ENCODE measurements at regions not wholly inside any gene's neighbourhood (a gene's known extent, or its start where the extent isn't known, plus 50 kb on each side); places are given as distances from the start of the nearest gene placed in this dataset.
"Not testable (repeated sequence)": the region's sequence is repeated elsewhere in the genome, so short reads cannot be mapped to it uniquely, and the experiment has no call there.

DNA sequence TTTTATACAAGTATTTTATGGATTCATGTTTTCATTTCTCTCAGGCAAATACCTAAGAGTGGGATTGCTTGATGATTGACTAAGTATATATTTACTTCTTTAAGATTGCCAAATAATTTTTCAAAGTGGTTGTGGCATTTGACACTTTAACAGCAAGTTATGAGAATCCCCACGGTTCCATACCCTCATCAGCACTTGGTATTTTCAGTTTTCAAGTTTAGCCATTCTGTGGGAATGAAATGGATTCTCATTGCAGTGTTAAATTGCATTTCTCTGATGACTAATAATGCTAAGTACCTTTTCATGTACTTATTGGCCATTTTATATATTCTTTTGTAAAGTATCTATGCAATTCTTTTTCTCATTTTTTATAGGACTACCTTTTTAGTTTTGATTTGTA lies 301.5 kb upstream of the DIO3 start:
- DNase-seq (ENCODE audit: low read depth, low spot score) = no peak

DNA sequence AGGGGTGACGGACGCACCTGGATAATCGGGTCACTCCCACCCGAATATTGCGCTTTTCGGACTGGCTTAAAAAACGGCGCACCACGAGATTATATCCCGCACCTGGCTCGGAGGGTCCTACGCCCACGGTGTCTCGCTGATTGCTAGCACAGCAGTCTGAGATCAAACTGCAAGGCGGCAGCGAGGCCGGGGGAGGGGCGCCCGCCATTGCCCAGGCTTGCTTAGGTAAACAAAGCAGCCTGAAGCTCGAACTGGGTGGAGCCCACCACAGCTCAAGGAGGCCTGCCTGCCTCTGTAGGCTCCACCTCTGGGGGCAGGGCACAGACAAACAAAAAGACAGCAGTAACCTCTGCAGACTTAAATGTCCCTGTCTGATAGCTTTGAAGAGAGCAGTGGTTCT lies 294.9 kb upstream of the DIO3 start:
- not testable (repeated sequence) for DNase-seq (ENCODE audit: low read depth, low spot score)

DNA sequence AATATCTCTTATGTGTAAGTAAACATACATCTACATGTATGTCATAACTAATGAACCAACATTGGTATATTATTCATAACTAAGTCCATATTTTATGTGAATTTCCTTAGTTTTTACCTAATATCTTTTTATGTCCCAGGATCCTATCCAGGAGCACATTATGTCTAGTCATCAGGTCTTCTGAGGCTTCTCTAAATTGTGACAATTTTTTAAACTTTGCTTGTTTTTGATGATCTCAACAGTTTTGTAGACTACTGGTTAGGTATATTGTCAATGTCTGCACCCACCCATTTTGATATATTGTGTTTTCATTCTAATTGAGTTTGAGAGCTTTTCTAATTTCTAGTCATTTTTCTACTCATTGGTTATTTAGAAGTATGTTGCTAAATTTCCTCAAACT lies 288.2 kb upstream of the DIO3 start:
- DNase-seq (ENCODE audit: low read depth, low spot score) = no peak

DNA sequence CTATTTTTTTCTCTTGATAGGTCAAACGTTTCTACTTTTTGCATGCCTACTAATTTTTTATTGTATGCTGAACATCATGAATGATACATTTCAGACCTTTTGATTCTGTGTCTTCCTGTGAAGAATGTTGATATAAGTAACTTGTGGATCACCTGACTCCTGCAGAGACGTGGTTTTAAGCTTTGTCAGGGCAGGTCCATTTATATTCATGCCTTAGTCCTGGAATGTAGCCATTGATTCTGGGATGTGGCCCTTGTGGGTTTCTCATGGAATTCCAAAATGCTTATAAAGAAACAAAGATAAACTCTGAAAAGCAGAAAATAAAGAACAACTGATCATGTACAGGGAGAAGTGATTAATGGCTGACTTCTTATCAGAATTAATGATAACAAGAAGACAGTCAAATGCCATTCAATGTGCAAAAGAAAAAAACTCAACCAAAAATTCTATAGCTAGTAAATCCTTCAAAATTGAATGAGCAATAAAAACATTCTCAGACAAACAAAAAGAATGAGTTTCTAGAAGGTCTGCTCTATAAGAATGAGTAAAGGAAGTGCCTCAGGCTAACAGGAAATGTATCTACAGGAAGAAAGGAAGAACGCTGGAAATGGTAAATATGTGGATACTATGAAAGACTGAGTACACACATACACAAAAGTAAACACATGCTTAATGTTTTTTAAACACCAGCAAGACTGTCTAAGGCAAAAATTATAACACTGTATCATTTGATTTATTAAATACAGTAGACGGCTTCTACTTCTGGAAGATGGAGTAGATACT lies 284.8 kb upstream of the DIO3 start:
- DNase-seq (ENCODE audit: low read depth, low spot score) = no peak

DNA sequence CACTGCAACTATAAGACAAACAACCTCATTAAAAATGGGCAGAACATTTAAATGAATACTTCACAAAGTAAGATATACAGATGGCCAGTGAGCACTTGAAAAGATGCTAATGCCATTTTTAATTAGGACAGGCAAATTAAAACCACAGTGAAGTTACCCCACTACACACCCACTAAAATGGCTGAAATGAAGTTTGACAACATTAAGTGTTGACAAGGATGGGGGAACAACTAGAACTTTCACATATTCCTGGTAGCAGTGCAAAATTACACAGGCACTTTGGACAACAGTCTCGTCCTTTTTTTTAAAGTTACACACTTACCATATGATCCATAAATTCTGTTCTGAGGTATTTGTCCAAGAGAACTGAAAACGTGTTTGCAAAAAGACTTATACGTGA lies 278.9 kb upstream of the DIO3 start:
- no peak for DNase-seq (ENCODE audit: low read depth, low spot score)

DNA sequence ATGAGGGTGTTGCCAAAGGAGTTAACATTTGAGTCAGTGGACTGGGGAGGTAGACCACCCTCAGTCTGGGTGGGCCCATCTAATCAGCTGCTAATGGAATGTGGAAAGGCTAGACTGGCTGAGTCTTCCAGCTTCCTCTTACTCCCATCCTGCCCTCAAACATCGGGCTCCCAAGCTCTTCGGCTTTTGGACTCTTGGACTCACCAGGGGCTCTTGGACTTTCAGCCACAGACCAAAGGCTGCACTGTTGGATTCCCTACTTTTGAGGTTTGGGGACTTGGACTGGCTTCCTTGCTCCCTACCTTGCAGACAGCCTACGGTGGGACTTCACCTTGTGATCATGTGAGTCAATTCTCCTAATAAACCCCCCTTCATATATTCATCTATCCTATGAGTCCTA lies 276.6 kb upstream of the DIO3 start:
- no peak for DNase-seq (ENCODE audit: low read depth, low spot score)

DNA sequence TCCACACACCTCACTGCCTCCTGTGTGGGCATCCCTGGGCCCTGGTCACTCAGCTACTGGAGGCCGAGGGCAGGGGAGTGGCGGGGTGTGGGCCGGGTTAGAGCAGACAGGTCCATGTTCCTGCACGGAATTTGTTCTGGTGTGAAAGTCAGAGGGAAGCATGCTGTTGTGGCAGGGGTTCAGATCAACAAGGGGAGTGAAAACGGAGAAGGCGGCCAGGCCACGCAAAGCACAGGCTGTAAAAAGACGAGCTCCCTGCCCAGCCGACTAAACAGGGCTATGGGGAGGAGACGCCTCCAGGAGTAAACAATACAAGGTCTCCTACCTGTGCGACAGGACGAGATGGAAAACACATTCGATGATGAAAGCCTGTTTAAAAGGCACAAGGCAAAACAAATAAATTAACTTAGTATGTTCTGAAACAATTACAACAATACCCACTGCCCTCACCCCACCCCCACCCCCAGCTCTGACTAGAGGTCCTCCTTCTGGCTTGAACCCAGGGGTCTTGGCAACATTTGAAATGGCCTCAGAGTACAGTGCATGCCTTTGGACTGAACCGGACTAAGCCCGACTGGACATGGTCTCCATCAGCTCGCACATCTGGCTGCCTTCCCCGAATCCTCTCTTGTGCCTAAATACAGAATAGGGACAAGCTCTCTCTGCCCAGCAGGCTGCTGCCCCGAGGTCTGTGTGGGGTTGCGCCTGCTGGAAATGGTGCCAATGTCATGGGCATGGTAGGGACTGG lies 274.9 kb upstream of the DIO3 start:
- DNase-seq (ENCODE audit: low read depth, low spot score) = no peak

DNA sequence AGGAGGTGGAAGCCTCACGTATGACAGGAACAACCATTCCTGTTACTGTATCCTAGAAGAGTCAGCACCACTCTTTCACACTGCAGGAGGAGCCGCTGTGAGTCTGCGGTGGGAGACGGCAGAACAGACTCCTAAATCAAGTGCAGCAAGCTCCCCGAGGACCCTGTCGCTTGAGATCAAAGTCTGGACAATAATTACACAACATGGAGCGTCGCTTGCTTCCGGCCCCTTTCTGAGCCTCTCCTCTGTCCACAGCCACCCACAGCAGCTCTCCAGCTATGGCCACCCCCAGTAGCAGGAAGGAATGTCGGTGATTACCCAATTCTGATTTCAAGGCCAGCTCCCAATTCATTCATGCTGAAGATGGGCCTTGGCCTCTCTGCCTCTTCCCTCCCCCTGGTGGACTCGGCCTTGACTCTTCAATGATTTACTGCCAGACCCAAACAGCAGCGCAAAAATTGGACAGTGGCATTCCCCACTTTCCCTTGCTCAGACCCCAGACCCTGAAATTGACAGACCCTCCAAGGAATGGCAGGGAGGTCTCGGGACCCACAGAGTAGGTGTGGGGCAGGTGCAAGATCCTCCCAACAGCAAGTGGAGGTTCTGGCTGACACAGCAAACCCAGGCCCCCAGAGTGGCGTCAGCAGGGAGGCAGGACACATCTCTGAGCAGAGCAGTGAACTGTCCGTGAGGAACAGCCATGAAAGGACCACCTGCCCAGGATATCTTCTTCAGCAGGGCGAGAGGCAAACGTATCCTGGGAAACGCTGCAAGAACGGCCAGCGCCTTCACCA lies 272.7 kb upstream of the DIO3 start:
- DNase-seq (ENCODE audit: low read depth, low spot score) = no peak

DNA sequence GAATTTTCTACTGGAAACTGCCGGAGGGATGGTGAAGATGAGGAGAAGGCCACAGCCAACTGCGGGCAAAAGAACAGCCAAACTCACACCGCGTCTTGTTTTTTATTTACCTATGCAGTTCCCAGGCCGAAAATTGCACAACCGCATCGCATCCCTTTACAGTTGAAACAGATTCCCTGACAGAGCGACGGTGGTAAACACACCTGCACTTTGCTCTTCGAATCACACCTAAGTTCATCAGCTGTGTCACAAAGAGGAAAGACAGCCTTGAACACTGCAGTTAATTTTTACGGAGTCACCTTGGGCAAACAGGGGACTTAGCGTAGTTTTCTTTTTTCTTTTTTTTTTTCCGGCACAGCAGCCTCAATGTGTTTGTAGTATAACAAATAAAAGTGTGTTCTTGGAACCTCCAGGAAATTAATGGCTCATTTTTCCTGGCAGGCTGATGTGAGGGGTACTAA lies 272.0 kb upstream of the DIO3 start:
- no peak for DNase-seq (ENCODE audit: low read depth, low spot score)

DNA sequence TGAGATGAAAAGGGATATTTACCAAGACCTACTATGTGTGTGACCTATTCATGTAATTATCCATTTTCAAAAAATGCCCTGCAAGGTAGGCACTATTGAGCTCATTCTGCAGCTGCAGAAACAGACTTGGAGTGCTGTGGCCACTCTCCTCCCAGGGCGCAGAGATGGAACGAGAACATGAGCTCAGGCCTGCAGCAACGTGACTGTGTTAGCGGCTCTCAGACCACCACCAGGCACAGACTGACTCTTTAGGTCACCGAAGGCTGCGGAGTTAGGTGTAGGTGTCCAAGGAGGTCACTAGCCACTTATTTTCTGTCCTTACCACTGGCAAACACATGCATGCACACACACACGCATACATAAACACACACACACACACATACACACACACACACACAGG lies 271.4 kb upstream of the DIO3 start:
- no peak for DNase-seq (ENCODE audit: low read depth, low spot score)

DNA sequence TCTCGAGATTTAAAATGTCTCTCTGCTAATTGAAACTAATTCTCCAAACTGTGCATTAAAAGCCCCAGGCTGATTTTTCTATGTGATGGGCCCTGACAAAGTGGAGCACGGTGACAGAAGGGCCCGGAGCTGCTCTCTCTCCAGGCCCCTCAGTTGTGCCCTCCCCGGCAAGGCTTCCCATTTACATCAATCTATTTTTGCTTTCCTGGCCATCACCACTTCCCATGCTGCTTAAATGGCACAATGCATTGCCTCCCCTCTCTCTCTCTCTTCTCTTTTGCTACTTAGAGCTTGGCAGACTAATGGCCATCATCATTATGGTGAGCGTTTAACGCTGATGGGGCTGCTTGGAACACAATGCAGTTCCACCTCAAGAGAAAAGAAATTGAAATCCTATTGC lies 270.7 kb upstream of the DIO3 start:
- no peak for DNase-seq (ENCODE audit: low read depth, low spot score)

DNA sequence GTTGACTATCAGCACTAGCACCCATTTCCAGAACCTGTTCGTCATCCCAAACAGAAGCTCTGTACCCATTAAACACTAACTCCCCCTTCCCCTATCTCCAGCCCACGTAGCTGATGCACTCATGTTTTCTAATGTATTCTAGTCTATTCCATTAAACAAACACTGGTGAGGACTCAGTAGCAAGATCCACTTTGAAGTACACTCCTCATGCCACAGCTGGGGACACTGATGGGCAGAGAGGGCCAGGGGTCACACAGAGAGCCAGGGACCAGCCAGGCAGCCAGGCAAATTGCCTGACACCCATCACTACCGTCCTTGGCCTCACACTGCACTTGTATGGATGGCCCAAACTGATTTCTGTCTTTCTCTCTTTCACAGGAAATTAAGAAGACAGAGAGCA lies 269.9 kb upstream of the DIO3 start:
- DNase-seq (ENCODE audit: low read depth, low spot score) = no peak

DNA sequence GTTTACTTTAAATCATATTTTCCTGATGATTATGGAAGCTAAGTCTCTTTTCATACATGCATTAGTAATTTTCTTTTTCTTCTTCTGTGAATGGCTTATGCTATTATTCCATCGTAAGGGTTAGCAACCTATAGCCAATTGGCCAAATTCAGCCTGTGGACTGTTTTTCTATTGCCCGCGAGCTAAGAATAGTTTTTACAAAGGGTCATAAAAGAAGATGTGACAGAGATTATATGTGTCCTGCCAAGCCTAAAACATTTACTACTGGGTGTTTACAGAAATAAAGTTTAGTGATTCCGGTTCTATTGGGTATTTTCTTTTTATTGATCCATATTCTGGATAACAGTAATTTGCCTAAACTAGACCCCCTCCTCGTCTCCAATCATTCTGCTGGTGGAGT lies 268.8 kb upstream of the DIO3 start:
- DNase-seq (ENCODE audit: low read depth, low spot score) = no peak

DNA sequence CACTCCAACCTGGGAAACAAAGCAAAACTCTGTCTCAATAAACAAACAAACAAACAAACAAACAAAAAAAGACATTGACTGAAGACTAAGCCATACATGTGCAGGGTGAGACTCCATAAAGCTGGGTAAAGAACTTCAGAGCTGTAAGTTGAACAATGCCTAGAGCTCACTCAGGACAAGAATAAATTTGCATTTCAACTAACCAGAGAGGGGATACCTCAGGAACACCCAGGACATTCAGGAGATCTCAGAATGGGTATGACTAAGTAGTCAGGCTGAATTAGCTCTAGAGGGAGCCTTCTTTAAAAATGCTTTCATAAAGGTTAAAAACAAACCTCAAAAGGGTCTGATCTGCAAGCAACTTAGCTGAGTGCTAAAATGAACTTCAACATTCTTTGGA lies 267.7 kb upstream of the DIO3 start:
- DNase-seq (ENCODE audit: low read depth, low spot score) = no peak

DNA sequence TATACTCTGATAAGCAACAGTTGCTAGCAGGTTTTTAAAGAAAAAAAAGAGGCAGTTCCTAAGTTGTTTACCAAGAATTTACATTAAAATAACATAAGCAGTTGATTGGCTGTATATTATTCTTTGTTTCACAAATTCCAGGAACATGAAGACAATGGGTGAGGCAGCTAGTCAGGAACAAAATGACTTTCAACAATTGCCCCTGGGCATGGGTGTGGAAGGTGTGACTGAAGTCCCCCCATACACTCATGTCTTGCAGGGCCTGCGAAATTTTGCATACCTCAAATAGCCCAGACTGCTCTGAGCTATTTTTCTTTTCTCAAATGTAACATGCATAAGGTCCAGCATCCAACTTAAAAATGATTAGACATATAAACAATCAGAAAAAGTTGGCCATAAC lies 267.2 kb upstream of the DIO3 start:
- no peak for DNase-seq (ENCODE audit: low read depth, low spot score)

DNA sequence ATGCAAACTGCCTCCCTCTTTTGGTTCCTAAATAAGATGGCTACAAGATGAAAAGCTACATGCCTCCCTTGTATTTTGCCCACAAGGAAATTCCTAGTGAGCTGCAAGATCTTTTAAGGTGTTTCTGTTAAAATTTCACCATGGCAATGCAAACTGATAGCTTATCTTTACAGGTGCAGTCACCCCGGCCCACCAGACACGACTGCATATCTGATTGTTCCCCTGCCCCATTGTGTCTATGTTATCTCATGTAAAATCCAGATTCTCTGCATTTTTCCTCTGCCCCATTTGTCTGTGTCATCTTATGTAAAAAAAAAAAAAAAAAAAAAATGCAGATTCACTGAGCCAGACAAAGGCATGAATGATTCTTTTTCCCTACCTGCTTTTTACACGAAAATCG lies 261.5 kb upstream of the DIO3 start:
- not testable (repeated sequence) for DNase-seq (ENCODE audit: low read depth, low spot score)

DNA sequence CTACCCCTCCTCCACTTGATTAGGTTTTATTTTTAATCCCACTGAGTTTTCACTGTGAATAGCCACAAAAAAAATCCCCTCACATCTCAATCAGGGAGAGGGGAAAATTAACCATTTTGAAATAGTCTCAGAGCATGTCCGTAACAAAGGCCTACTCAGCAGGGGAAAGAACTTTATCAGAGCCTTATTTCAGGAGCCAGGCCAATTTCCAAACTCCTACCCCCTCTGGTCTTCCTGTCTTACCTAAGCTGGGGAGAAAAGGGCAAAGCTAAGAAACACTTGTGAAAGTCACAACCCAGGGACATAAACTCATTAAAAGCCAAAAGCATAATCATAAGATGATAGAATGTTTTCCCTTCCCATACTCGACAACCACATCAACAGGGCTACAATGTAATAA lies 260.3 kb upstream of the DIO3 start:
- no peak for DNase-seq (ENCODE audit: low read depth, low spot score)

DNA sequence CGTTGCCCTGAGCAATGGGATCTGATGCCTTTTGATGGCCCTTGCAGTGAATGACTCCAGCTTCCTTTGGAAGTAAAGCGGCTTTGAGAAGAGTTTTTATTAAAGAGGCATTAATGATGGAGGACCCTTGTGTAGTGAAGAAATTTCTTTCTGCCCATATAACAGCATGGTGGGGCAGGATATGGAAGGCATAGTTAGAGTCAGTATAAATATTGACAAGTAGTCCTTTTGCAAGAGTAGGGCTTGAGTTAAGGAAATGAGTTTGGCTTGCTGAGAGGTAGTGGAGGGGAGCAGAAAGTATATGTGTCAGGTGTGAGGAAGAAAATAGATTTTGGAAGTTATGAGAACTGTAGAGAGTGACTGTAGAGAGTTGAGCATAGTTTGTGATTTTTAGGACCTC lies 254.1 kb upstream of the DIO3 start:
- not testable (repeated sequence) for DNase-seq (ENCODE audit: low read depth, low spot score)

DNA sequence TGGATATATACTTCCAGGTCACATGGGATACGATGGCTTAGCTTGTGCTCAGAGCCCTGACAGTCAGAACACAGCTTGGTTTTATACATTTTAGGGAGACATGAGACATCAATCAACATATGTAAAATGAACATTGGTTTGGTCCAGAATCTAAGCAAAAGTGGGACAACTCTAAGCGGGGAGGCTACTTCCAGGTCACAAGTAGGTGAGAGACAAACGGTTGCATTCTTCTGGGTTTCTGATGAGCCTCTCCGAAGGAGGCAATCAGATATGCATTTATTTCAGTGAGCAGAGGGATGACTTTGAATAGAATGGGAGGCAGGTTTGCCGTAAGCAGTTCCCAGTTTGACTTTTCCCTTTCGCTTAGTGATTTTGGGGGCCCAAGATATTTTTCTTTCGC lies 250.1 kb upstream of the DIO3 start:
- not testable (repeated sequence) for DNase-seq (ENCODE audit: low read depth, low spot score)

DNA sequence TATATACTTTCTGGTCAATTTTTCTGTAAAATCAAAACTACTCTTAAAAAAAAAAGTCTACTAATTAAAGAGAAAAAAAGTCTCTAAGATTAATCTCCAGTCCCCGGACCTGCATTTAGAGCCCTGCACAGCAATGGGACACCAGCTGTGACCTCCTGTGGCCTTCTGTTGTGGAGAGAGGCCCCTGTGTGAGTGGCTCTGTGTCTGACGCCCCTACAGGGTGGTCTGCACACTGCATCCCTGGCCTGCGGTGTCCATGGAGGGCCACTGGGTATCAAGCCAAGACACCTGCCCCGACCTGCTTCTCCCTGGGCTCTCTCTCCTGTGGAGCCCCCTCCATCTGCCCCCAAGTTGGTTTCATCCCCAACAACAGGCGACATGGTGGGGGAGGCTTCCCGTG lies 248.0 kb upstream of the DIO3 start:
- DNase-seq (ENCODE audit: low read depth, low spot score) = no peak

DNA sequence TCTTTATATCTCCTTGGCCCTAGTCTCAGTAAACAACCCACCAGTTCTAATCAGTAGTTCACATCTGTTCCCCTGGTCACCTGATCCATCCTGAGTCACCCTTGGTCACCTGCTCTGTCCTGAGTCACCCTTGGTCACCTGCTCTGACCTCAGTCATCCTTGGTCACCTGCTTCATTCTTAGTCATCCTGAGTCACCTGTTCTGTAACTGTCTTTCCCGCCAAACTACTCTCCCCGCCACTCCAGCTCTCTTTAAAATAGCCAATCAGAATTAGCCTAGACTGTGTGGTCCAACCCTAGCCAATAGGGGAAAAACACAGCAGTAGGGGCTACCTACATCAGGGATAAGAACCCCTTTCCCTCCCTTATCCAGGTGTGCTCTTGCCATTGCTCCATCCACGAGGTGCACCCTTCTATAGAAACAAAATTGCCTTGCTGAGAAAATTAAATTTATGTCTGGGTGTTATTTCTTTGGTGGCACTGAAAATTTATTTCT lies 245.4 kb upstream of the DIO3 start:
- DNase-seq (ENCODE audit: low read depth, low spot score) = no peak

DNA sequence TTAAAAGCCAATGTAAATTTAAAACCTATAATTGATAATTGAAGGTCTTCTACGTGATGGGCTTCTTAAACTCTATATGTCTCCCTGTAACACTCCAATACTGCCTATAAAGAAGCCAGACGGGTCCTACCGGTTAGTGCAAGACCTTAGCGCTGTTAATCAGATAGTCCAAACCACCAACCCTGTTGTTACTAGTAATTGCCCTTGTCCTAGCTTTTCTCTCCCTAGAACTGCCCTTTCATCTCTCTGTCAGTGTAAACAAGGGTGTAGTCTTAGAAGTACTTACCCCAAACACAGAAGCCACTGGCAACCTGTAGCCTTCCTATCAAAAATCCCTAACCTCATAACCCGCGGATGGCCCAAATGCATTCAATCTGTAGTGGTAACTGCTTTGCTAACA lies 243.0 kb upstream of the DIO3 start:
- no peak for DNase-seq (ENCODE audit: low read depth, low spot score)
